MV-4-11 (cell line): ENCODE measurements at regions not wholly inside any gene's neighbourhood (a gene's known extent, or its start where the extent isn't known, plus 50 kb on each side); places are given as distances from the start of the nearest gene placed in this dataset.
A peak's percentile ranks its signal among the peaks of the same experiment; 100 is the strongest.

Source experiments
- DNase-seq: peaks from one replicate; lab custom pipeline; 2025; lab: John Stamatoyannopoulos, UW

GRCh38 chr15:66946578-66947164, 118.7 kb upstream of the SMAD3 start:
- DNase-seq, result peak; percentile 65

- DNase-seq, result no peak
Observed at GRCh38 chr15:66947471-66947870, 117.9 kb upstream of the SMAD3 start.

- DNase-seq, result peak; percentile 19
Observed at GRCh38 chr15:66948294-66948693, 117.1 kb upstream of the SMAD3 start.

- DNase-seq, result no peak
Observed at GRCh38 chr15:66950114-66950513, 115.3 kb upstream of the SMAD3 start.

- DNase-seq, result peak; percentile 57
Observed at GRCh38 chr15:66951531-66952320, 113.7 kb upstream of the SMAD3 start.

GRCh38 chr15:66952756-66953522, 112.5 kb upstream of the SMAD3 start:
- DNase-seq, result no peak

- DNase-seq, result no peak
Observed at GRCh38 chr15:66953523-66954229, 111.7 kb upstream of the SMAD3 start.

GRCh38 chr15:66954601-66955000, 110.8 kb upstream of the SMAD3 start:
- DNase-seq, result no peak

- no peak for DNase-seq
Observed at GRCh38 chr15:66955001-66955516, 110.3 kb upstream of the SMAD3 start.

- no peak for DNase-seq
Observed at GRCh38 chr15:66955871-66956585, 109.4 kb upstream of the SMAD3 start.

- no peak for DNase-seq
Observed at GRCh38 chr15:66956672-66957430, 108.6 kb upstream of the SMAD3 start.

GRCh38 chr15:66957431-66957720, 108.0 kb upstream of the SMAD3 start:
- peak; percentile 75 for DNase-seq

- DNase-seq, result no peak
Observed at GRCh38 chr15:66959066-66959465, 106.3 kb upstream of the SMAD3 start.

GRCh38 chr15:66959875-66960274, 105.5 kb upstream of the SMAD3 start:
- DNase-seq, result no peak

- no peak for DNase-seq
Observed at GRCh38 chr15:66960519-66960918, 104.9 kb upstream of the SMAD3 start.

- DNase-seq, result peak; percentile 14
Observed at GRCh38 chr15:66961407-66961884, 104.0 kb upstream of the SMAD3 start.

- no peak for DNase-seq
Observed at GRCh38 chr15:66961901-66962300, 103.5 kb upstream of the SMAD3 start.

- DNase-seq, result no peak
Observed at GRCh38 chr15:66962522-66962921, 102.9 kb upstream of the SMAD3 start.

GRCh38 chr15:66963084-66963483, 102.3 kb upstream of the SMAD3 start:
- DNase-seq, result no peak

GRCh38 chr15:66963710-66964109, 101.7 kb upstream of the SMAD3 start:
- DNase-seq, result peak; percentile 53
